ENCODE measurements at regions not wholly inside any gene's neighbourhood (a gene's known extent, or its start where the extent isn't known, plus 50 kb on each side); places are given as distances from the start of the nearest gene placed in this dataset.

DNA sequence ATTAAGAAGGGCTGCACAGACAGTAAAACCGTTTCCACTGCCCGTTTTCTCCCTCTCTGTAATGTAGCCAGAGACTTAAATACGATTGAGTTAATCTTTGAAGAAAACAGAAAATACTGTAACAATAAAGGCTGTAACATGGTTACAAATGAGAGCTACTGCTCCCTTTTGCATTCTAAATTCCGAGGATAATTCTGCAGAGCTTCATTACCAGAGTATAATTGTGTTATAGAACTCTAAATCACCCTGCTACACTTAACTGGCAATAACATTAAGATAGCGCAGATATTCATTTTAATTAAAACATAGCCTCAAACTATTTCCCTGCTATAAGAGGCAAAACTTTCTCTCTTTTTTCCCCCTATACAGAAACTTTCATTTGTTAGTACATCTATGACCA is 283.7 kb upstream of the BRINP1 start (continued):
- TF ChIP-seq, protein P1, sequence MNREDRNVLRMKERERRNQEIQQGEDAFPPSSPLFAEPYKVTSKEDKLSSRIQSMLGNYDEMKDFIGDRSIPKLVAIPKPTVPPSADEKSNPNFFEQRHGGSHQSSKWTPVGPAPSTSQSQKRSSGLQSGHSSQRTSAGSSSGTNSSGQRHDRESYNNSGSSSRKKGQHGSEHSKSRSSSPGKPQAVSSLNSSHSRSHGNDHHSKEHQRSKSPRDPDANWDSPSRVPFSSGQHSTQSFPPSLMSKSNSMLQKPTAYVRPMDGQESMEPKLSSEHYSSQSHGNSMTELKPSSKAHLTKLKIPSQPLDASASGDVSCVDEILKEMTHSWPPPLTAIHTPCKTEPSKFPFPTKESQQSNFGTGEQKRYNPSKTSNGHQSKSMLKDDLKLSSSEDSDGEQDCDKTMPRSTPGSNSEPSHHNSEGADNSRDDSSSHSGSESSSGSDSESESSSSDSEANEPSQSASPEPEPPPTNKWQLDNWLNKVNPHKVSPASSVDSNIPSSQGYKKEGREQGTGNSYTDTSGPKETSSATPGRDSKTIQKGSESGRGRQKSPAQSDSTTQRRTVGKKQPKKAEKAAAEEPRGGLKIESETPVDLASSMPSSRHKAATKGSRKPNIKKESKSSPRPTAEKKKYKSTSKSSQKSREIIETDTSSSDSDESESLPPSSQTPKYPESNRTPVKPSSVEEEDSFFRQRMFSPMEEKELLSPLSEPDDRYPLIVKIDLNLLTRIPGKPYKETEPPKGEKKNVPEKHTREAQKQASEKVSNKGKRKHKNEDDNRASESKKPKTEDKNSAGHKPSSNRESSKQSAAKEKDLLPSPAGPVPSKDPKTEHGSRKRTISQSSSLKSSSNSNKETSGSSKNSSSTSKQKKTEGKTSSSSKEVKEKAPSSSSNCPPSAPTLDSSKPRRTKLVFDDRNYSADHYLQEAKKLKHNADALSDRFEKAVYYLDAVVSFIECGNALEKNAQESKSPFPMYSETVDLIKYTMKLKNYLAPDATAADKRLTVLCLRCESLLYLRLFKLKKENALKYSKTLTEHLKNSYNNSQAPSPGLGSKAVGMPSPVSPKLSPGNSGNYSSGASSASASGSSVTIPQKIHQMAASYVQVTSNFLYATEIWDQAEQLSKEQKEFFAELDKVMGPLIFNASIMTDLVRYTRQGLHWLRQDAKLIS (CRISPR knock-in tag; IDR thresholded peaks at IDR 0.05; ENCODE audit: borderline replicate concordance): no peak
- no peak for TF ChIP-seq HMGA2 (CRISPR knock-in tag; IDR thresholded peaks at IDR 0.05)
- TF ChIP-seq, protein P2, sequence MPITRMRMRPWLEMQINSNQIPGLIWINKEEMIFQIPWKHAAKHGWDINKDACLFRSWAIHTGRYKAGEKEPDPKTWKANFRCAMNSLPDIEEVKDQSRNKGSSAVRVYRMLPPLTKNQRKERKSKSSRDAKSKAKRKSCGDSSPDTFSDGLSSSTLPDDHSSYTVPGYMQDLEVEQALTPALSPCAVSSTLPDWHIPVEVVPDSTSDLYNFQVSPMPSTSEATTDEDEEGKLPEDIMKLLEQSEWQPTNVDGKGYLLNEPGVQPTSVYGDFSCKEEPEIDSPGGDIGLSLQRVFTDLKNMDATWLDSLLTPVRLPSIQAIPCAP (CRISPR knock-in tag; IDR thresholded peaks at IDR 0.05): no peak
- no peak for TF ChIP-seq OVOL2 (CRISPR knock-in tag; IDR thresholded peaks at IDR 0.05; ENCODE audit: borderline replicate concordance)
- TF ChIP-seq NR2C2 (CRISPR knock-in tag; IDR thresholded peaks at IDR 0.05): no peak

DNA sequence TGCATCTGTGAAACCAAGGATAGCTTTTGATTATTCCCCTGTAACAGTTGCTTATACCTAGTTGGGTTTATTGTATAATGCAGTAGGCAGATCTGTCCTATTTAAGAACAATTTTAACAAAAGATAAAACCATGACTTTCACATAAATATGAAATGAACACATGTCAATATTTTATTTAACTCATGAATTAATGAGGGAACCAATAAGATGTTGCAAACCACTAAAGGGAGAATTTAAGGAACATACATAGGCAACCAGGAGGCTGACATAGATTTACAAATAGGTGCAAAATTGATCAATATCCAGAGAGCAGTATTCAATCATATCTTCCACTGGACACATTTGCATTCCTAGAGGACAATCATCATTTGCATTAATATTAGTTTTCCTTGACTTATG is 280.0 kb upstream of the BRINP1 start:
- TF ChIP-seq, protein P1 (CRISPR knock-in tag; IDR thresholded peaks at IDR 0.05; ENCODE audit: borderline replicate concordance): no peak
- TF ChIP-seq, protein P3, sequence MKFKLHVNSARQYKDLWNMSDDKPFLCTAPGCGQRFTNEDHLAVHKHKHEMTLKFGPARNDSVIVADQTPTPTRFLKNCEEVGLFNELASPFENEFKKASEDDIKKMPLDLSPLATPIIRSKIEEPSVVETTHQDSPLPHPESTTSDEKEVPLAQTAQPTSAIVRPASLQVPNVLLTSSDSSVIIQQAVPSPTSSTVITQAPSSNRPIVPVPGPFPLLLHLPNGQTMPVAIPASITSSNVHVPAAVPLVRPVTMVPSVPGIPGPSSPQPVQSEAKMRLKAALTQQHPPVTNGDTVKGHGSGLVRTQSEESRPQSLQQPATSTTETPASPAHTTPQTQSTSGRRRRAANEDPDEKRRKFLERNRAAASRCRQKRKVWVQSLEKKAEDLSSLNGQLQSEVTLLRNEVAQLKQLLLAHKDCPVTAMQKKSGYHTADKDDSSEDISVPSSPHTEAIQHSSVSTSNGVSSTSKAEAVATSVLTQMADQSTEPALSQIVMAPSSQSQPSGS (CRISPR knock-in tag; IDR thresholded peaks at IDR 0.05; ENCODE audit: borderline replicate concordance, low read depth): no peak
- no peak for TF ChIP-seq CREM (CRISPR knock-in tag; IDR thresholded peaks at IDR 0.05)
- TF ChIP-seq, protein P4, sequence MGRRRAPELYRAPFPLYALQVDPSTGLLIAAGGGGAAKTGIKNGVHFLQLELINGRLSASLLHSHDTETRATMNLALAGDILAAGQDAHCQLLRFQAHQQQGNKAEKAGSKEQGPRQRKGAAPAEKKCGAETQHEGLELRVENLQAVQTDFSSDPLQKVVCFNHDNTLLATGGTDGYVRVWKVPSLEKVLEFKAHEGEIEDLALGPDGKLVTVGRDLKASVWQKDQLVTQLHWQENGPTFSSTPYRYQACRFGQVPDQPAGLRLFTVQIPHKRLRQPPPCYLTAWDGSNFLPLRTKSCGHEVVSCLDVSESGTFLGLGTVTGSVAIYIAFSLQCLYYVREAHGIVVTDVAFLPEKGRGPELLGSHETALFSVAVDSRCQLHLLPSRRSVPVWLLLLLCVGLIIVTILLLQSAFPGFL (CRISPR knock-in tag; IDR thresholded peaks at IDR 0.05; ENCODE audit: borderline replicate concordance): no peak
- TF ChIP-seq ZNF396 (CRISPR knock-in tag; IDR thresholded peaks at IDR 0.05; ENCODE audit: borderline replicate concordance): no peak
- TF ChIP-seq, protein P2 (CRISPR knock-in tag; IDR thresholded peaks at IDR 0.05): no peak
- TF ChIP-seq GTF2I (CRISPR knock-in tag; conservative IDR thresholded peaks at IDR 0.05): no peak
- TF ChIP-seq, protein P5, sequence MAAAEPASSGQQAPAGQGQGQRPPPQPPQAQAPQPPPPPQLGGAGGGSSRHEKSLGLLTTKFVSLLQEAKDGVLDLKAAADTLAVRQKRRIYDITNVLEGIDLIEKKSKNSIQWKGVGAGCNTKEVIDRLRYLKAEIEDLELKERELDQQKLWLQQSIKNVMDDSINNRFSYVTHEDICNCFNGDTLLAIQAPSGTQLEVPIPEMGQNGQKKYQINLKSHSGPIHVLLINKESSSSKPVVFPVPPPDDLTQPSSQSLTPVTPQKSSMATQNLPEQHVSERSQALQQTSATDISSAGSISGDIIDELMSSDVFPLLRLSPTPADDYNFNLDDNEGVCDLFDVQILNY (CRISPR knock-in tag; IDR thresholded peaks at IDR 0.05): no peak
- no peak for TF ChIP-seq ELF4 (CRISPR knock-in tag; IDR thresholded peaks at IDR 0.05; ENCODE audit: low read depth)
- TF ChIP-seq KAT7 (CRISPR knock-in tag; IDR thresholded peaks at IDR 0.05; ENCODE audit: borderline replicate concordance): no peak
- no peak for TF ChIP-seq HMGA2 (CRISPR knock-in tag; IDR thresholded peaks at IDR 0.05)
- TF ChIP-seq CBFB (CRISPR knock-in tag; IDR thresholded peaks at IDR 0.05; ENCODE audit: low read depth): no peak
- no peak for TF ChIP-seq TP53 (CRISPR knock-in tag; IDR thresholded peaks at IDR 0.05)
- H3K27ac Mint-ChIP-seq: no peak overlapping the region
- no peak for ATAC-seq
- H3K36me3 Mint-ChIP-seq: no peaks in the 10 kb centered on the region
- CTCF ChIA-PET: no interaction called here
- no peaks in the 10 kb centered on the region; the same call in 1 of the 2 replicates for H3K9me3 Mint-ChIP-seq
- no peak for DNase-seq (ENCODE audit: low spot score)
- H3K4me3 Mint-ChIP-seq: no peak overlapping the region
- H3K27me3 Mint-ChIP-seq (ENCODE audit: low read depth): no peaks in the 10 kb centered on the region
- H3K4me1 Mint-ChIP-seq: no peaks in the 10 kb centered on the region
- POLR2A ChIA-PET: no interaction called here
